Astrocyte (in vitro differentiated cells and primary cell): ENCODE measurements at regions not wholly inside any gene's neighbourhood (a gene's known extent, or its start where the extent isn't known, plus 50 kb on each side); places are given as distances from the start of the nearest gene placed in this dataset.

Experiments
- DNase-seq: peaks from one replicate; pipeline ENCODE4 v3.0.0-alpha.2; 2010; ENCODE audit warnings: low read depth
- FAIRE-seq: peaks from 2 replicates; lab custom pipeline; 2011; peaks lifted over from hg19 to GRCh38; lab: Jason Lieb, UNC
- H2AFZ ChIP-seq: 2 replicates; pipeline ENCODE4 v1.6.0; 2012; ENCODE audit warnings: low read depth, low read length, inconsistent platforms
- H3K27ac ChIP-seq: 2 replicates; pipeline ENCODE4 v1.5.1; 2011; ENCODE audit warnings: low read depth, low read length, inconsistent platforms
- H3K27me3 ChIP-seq: 2 replicates; pipeline ENCODE4 v1.6.0; 2011; ENCODE audit warnings: low read length, inconsistent platforms; ENCODE audit not compliant: insufficient read depth
- H3K36me3 ChIP-seq: 2 replicates; pipeline ENCODE4 v1.5.1; 2011; ENCODE audit warnings: low read length, inconsistent platforms; ENCODE audit not compliant: insufficient read depth
- H3K4me1 ChIP-seq: 2 replicates; pipeline ENCODE4 v1.5.1; 2011; ENCODE audit warnings: low read length, inconsistent platforms; ENCODE audit not compliant: insufficient read depth
- H3K4me2 ChIP-seq: 2 replicates; pipeline ENCODE4 v1.6.0; 2012; ENCODE audit warnings: low read length, inconsistent platforms
- H3K4me3 ChIP-seq: 2 replicates; pipeline ENCODE4 v1.5.1; 2011; ENCODE audit warnings: low read depth, mild to moderate bottlenecking, low read length, inconsistent platforms; ENCODE audit not compliant: insufficient read depth
- H3K79me2 ChIP-seq: 2 replicates; pipeline ENCODE4 v1.6.0; 2012; ENCODE audit warnings: mild to moderate bottlenecking, low read length, inconsistent platforms; ENCODE audit not compliant: insufficient read depth
- H3K9ac ChIP-seq: 2 replicates; pipeline ENCODE4 v1.6.0; 2012; ENCODE audit warnings: mild to moderate bottlenecking, low read length, inconsistent platforms
- H3K9me3 ChIP-seq: 2 replicates; pipeline ENCODE4 v1.5.1; 2012; ENCODE audit warnings: low read depth, mild to moderate bottlenecking, low read length, inconsistent platforms; ENCODE audit not compliant: insufficient read depth
- H4K20me1 ChIP-seq: 2 replicates; pipeline ENCODE4 v1.6.0; 2012; ENCODE audit warnings: low read length, inconsistent platforms; ENCODE audit not compliant: insufficient read depth
- H3K27ac Mint-ChIP-seq: one replicate; pipeline ENCODE4 v1.8.0; 2021; ENCODE audit warnings: mild to moderate bottlenecking, mixed read lengths; ENCODE audit not compliant: unreplicated experiment
- H3K27me3 Mint-ChIP-seq: one replicate; pipeline ENCODE4 v1.8.0; 2021; ENCODE audit warnings: low read depth, mixed read lengths; ENCODE audit not compliant: unreplicated experiment
- H3K36me3 Mint-ChIP-seq: one replicate; pipeline ENCODE4 v1.8.0; 2021; ENCODE audit warnings: low read depth, mixed read lengths; ENCODE audit not compliant: unreplicated experiment
- H3K4me1 Mint-ChIP-seq: one replicate; pipeline ENCODE4 v1.8.0; 2021; ENCODE audit warnings: low read depth, mixed read lengths; ENCODE audit not compliant: unreplicated experiment
- H3K4me3 Mint-ChIP-seq: one replicate; pipeline ENCODE4 v1.8.0; 2021; ENCODE audit warnings: mild to moderate bottlenecking, moderate library complexity, mixed read lengths; ENCODE audit not compliant: unreplicated experiment
- H3K9me3 Mint-ChIP-seq: one replicate; pipeline ENCODE4 v1.8.0; 2021; ENCODE audit warnings: mild to moderate bottlenecking, mixed read lengths; ENCODE audit not compliant: unreplicated experiment
- CTCF ChIP-seq: IDR thresholded peaks from 2 replicates; pipeline ENCODE4 v1.5.1; 2011; ENCODE audit warnings: low read depth, mild to moderate bottlenecking, inconsistent platforms, low read length, moderate library complexity; ENCODE audit not compliant: insufficient read depth
- EZH2 ChIP-seq: IDR thresholded peaks from 2 replicates; pipeline ENCODE4 v1.6.1; 2012; ENCODE audit warnings: mild to moderate bottlenecking, low read length, inconsistent platforms; ENCODE audit not compliant: insufficient read depth

GRCh38 chr2:213202011-213202410 lies 50.6 kb upstream of the IKZF2 start:
- no peak overlapping the region for H3K4me3 Mint-ChIP-seq
- H4K20me1 ChIP-seq: no peaks in the 10 kb centered on the region
- no peaks in the 10 kb centered on the region for H3K27me3 Mint-ChIP-seq
- no peaks in the 10 kb centered on the region for H3K27me3 ChIP-seq
- no peaks in the 10 kb centered on the region for H3K36me3 Mint-ChIP-seq
- no peak overlapping the region for H3K9ac ChIP-seq
- no peaks in the 10 kb centered on the region for H3K36me3 ChIP-seq
- no peaks in the 10 kb centered on the region for H3K9me3 Mint-ChIP-seq
- H3K4me3 ChIP-seq: no peak overlapping the region
- H3K4me1 Mint-ChIP-seq: no peaks in the 10 kb centered on the region
- no peaks in the 10 kb centered on the region for H3K79me2 ChIP-seq
- H3K27ac ChIP-seq: no peak overlapping the region
- H3K9me3 ChIP-seq: no peaks in the 10 kb centered on the region
- no peak overlapping the region for H3K4me2 ChIP-seq
- no peak overlapping the region for H3K27ac Mint-ChIP-seq
- FAIRE-seq (no peak), DNase-seq (no peak)
- TF ChIP-seq CTCF (no peak), EZH2 (no peak)
- no peak overlapping the region for H2AFZ ChIP-seq
- H3K4me1 ChIP-seq: no peaks in the 10 kb centered on the region

- H3K4me3 ChIP-seq: no peak overlapping the region
- Mint-ChIP-seq H3K27ac (no peak overlapping the region), H3K4me3 (no peak overlapping the region), H3K9me3 (no peaks in the 10 kb centered on the region), H3K36me3 (no peaks in the 10 kb centered on the region), H3K4me1 (no peaks in the 10 kb centered on the region), H3K27me3 (no peaks in the 10 kb centered on the region)
- DNase-seq (no peak), FAIRE-seq (no peak)
- H3K4me1 ChIP-seq: no peaks in the 10 kb centered on the region
- no peaks in the 10 kb centered on the region for H4K20me1 ChIP-seq
- H3K27me3 ChIP-seq: no peaks in the 10 kb centered on the region
- H3K36me3 ChIP-seq: no peaks in the 10 kb centered on the region
- H3K9me3 ChIP-seq: no peaks in the 10 kb centered on the region
- H3K9ac ChIP-seq: no peak overlapping the region
- no peak overlapping the region for H3K4me2 ChIP-seq
- TF ChIP-seq EZH2: no peak
- TF ChIP-seq CTCF: no peak
- no peak overlapping the region for H2AFZ ChIP-seq
- H3K27ac ChIP-seq: no peak overlapping the region
- no peaks in the 10 kb centered on the region for H3K79me2 ChIP-seq
These were observed 54.5 kb upstream of the IKZF2 start for GRCh38 chr2:213205944-213206343.

- no peak overlapping the region for H3K4me2 ChIP-seq
- H3K4me1 ChIP-seq: no peaks in the 10 kb centered on the region
- DNase-seq (no peak), FAIRE-seq (no peak)
- H3K9me3 Mint-ChIP-seq: no peaks in the 10 kb centered on the region
- H3K4me1 Mint-ChIP-seq: no peaks in the 10 kb centered on the region
- no peaks in the 10 kb centered on the region for H3K36me3 Mint-ChIP-seq
- H3K27ac ChIP-seq: no peak overlapping the region
- no peaks in the 10 kb centered on the region for H3K79me2 ChIP-seq
- no peak overlapping the region for H3K9ac ChIP-seq
- no peak overlapping the region for H2AFZ ChIP-seq
- no peaks in the 10 kb centered on the region for H4K20me1 ChIP-seq
- no peaks in the 10 kb centered on the region for H3K27me3 ChIP-seq
- TF ChIP-seq EZH2 (no peak), CTCF (no peak)
- H3K4me3 ChIP-seq: no peak overlapping the region
- H3K36me3 ChIP-seq: no peaks in the 10 kb centered on the region
- no peak overlapping the region for H3K27ac Mint-ChIP-seq
- H3K9me3 ChIP-seq: no peaks in the 10 kb centered on the region
- no peak overlapping the region for H3K4me3 Mint-ChIP-seq
- H3K27me3 Mint-ChIP-seq: no peaks in the 10 kb centered on the region
These were observed 61.8 kb upstream of the IKZF2 start for GRCh38 chr2:213213186-213213585.
